CMK (cell line): ENCODE measurements at regions not wholly inside any gene's neighbourhood (a gene's known extent, or its start where the extent isn't known, plus 50 kb on each side); places are given as distances from the start of the nearest gene placed in this dataset.

Experiments used
- DNase-seq: peaks from one replicate; pipeline ENCODE4 v3.0.0-alpha.2; 2010; ENCODE audit warnings: low read depth

- no peak for DNase-seq
These were observed 250.5 kb downstream of the TMEM121 start for GRCh38 chr14:105776924-105777323.

GRCh38 chr14:105783707-105784106 is 257.3 kb downstream of the TMEM121 start:
- DNase-seq = no peak

GRCh38 chr14:105793836-105794235 is 267.5 kb downstream of the TMEM121 start:
- DNase-seq = no peak

- DNase-seq = no peak
These were observed 271.2 kb downstream of the TMEM121 start for GRCh38 chr14:105797546-105797945.

GRCh38 chr14:105805701-105806100 is 279.3 kb downstream of the TMEM121 start:
- no peak for DNase-seq

GRCh38 chr14:105806568-105806967 is 280.2 kb downstream of the TMEM121 start:
- DNase-seq = no peak

- no peak for DNase-seq
These were observed 291.8 kb downstream of the TMEM121 start for GRCh38 chr14:105817971-105818711.

GRCh38 chr14:105818712-105819005 is 292.3 kb downstream of the TMEM121 start:
- no peak for DNase-seq

- DNase-seq = no peak
These were observed 303.8 kb downstream of the TMEM121 start for GRCh38 chr14:105830171-105830570.

GRCh38 chr14:105836160-105836559 is 309.8 kb downstream of the TMEM121 start:
- DNase-seq = no peak

GRCh38 chr14:105836730-105837129 is 310.3 kb downstream of the TMEM121 start:
- DNase-seq = no peak

- no peak for DNase-seq
These were observed 311.1 kb downstream of the TMEM121 start for GRCh38 chr14:105837349-105838063.

GRCh38 chr14:105838107-105838506 is 311.7 kb downstream of the TMEM121 start:
- DNase-seq = no peak

GRCh38 chr14:105838591-105839424 is 312.4 kb downstream of the TMEM121 start:
- no peak for DNase-seq

GRCh38 chr14:105839425-105840265 is 313.3 kb downstream of the TMEM121 start:
- no peak for DNase-seq

- DNase-seq = no peak
These were observed 314.1 kb downstream of the TMEM121 start for GRCh38 chr14:105840266-105841021.

- no peak for DNase-seq
These were observed 314.9 kb downstream of the TMEM121 start for GRCh38 chr14:105841022-105842009.

GRCh38 chr14:105842105-105842504 is 315.7 kb downstream of the TMEM121 start:
- DNase-seq = no peak

GRCh38 chr14:105843444-105844046 is 317.2 kb downstream of the TMEM121 start:
- no peak for DNase-seq
